ENCODE measurements at regions not wholly inside any gene's neighbourhood (a gene's known extent, or its start where the extent isn't known, plus 50 kb on each side); places are given as distances from the start of the nearest gene placed in this dataset.
"Not testable (repeated sequence)": the region's sequence is repeated elsewhere in the genome, so short reads cannot be mapped to it uniquely, and the experiment has no call there.

GRCh38 chr20:12072954-12073264 is 155.2 kb downstream of the BTBD3 start:
- no peak for DNase-seq

GRCh38 chr20:12074111-12074655 is 156.5 kb downstream of the BTBD3 start:
- no peak for DNase-seq

DNA sequence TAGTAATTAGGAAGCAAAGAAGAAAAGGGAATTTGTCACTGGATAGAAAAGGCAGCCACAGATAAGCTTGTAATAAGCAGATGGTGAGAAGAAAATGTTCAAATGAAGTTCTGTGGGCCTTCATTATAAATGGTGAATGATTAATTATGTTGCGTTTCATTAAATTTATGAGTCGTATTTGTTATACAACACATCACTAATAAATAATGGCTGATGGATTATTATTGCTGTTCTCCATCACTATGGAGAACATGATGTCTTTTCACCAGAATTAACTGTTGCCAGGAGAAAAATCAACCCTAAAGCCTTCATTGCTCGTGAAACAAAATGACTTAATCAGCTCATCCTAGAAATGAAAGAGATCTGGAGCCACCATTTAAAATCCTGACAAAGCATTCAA is 158.5 kb downstream of the BTBD3 start:
- DNase-seq, result no peak

DNA sequence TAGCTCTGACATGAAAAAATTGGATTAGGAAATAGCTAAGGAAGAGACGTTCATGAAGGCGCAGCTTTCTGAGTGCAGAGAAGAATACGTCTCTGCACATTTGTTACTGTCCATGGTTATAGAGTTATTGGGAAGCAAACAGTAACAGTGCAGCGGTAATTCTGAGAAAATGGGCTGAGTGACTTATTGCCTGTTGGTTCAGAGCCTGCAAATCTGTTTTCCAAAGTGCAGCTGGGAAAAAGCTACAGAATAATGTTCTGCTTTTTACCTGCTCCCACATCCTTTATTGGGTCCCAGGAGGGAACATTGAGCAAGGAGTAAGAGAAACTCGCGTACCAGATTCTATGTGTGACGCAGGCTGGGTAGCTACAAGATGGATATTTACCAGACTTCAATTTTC is 160.2 kb downstream of the BTBD3 start:
- no peak for DNase-seq

DNA sequence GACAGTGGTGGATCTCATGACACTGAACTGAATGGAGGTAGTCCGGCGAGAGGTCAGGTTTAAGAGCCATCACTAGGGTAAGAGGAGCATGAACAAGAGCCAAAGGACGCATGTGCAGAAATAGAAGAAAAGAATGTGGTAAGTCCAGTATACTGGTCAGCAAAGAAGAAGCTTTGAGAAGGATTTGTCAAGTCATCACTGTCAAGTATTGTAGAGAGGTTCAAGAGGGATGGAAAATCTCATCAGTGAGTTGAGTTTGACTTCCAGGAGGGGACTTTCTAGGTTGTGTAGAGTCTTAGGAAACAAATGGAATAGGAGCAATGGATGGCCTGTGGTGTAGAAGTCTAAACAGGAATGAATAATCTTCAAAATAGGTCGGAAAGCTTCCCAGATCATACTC is 161.8 kb downstream of the BTBD3 start:
- no peak for DNase-seq

DNA sequence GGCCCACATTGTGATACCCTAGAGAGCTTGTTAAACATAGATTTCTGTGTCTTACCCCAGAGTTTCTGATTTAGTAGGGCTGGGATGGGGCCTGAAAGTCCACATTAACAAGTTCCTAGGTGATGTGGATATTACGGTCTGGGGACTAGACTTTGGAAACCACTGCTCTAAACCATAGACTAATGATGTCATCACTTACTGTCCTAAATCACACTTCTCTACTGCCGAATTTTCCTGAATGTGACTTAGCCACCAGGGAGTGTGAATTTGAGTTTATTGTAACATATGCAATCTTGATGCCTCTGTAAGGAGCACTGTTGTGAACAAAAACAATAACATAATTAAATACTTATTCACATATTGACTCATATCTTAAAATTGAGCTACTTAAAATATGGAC is 165.6 kb downstream of the BTBD3 start:
- no peak for DNase-seq

DNA sequence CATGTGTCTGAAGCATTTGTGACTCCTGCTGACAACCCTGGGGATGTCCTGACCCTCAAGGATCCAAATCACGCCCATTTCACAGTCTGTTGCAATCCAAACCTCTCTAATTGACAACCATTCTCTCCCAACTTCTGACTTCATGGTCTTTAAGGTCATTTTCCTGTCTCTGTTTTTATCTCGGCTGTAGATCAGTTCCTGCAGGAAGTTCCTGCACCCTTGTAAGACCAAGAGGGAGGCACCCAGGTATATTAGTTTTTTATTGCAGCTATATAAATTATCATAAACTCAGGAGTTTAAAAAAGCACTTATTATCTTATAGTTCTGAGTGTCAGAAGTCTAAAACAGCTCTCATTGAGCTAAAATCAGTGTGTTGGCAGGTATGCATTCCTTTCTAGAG is 166.8 kb downstream of the BTBD3 start:
- DNase-seq, result no peak

- no peak for DNase-seq
Measured at GRCh38 chr20:12086359-12086758, 168.7 kb downstream of the BTBD3 start.

DNA sequence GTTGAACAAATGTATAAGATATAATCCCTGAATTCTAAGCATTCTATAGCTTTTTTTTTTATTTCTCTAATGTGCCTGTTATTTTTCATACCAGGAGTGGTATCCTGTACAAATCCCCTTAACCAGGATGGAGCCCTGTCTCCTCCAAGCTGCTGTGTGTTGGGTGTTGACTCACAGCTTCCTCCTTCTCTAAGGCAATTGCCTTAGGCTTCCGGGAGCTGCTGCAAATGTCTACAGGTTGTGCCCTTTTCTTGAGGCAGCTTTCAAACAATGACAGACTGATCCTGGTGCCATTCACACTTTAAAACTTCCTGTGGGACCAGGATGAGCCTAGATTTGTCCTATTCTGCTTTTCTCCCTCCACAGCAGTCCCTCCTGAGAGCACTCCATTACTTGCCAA is 173.2 kb downstream of the BTBD3 start:
- DNase-seq, result no peak

DNA sequence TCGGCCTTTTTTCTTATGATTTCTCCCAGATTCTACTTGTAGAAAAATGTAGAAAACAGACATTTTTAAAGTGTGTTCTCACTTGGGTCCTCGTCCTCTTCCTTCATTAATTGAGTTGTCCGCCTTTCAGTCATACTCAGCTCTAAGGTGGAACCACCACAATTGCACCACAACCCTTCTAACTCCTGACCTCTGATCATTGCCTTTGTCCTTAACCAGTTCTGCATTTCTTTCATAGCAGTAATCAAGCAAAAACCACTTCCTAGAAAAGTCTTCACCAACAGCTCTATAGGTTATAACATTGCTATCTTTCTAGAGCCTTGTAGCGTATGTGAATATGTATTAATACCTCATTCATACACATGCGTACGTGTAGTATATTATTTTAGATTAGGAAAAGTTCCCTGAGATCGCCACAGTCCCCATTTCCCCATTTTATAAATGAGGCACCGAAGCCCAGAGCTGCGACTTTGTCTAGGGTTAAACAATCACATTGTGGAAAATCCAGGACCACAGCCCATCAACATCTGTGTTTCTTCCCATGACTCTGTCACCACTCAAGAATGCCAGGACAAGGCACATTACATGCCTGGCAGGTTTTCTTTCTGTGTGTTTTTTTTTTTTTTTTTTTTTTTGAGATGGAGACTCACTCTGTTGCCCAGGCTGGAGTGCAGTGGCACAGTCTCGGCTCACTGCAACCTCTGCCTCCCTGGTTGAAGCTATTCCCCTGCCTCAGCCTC is 175.5 kb downstream of the BTBD3 start:
- DNase-seq, result no peak

DNA sequence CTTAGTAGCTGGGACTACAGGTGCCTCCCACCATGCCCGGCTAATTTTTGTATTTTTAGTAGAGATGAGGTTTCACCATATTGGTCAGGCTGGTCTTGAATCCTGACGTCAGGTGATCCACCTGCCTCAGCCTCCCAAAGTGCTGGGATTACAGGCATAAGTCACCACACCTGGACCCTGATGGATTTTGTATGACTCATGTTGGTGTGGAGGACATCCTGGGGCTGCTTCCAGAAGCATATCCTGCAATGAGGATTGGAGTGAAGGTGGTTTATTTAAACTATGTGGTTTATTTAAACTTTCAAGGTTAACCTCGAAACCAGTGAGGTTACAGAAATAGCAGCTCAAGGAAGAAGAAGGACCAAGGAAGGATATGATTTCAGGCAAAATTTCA is 176.1 kb downstream of the BTBD3 start:
- DNase-seq, result not testable (repeated sequence)

GRCh38 chr20:12095180-12095920 is 177.7 kb downstream of the BTBD3 start:
- no peak for DNase-seq

DNA sequence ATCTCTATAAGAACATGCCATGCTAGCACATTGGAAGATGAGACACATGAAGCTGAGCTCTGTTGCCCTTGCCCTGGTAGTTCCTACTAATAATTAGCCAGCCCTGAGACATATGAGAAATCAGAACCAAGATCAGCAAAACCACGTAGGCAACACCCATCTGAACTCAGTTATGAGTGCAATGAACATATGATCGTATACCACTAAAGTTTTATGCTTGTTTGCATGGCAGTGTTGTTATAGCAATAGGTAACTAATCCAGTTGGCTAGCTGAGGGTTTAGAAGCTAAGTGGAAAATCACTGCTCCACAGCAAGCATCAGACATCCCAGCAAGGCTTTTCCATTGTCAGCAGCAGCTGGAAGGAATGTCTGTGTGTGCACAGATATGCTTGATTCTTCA is 180.7 kb downstream of the BTBD3 start:
- no peak for DNase-seq

DNA sequence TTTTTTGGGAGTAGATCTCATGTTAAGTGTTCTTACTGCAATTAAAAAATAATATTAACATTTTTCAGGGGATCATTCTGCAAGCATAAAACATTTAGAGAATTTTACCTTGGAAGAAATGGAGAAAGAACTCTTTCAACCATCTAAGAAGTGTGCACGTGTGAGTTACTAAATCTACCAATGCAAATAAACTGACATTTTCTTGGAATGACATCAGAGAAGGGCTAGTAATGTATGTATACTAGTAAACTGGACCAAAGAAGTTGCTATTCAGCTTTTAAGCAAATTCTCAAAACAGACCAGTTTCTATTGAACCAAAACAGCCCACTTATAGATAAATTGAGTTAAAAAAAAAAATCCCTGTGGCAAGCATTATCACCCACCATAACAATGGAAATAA is 191.2 kb downstream of the BTBD3 start:
- no peak for DNase-seq

DNA sequence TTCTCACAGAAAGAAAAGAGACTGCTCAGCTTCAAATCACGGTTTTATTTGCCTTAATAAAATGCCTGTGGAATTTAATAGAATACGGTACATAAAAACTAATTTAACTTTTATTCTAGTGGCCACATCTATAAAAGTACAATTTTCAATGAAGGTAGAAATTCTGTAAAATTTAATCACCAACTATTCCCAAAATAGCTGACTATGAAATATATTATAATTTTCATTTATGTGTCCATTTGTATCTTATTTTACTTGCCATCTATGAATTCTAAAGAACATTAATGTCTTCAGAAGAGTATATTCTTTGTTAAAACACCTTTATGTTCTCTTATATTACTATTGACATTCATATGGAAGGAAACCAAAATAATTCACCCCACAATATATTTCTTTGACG is 192.6 kb downstream of the BTBD3 start:
- no peak for DNase-seq

DNA sequence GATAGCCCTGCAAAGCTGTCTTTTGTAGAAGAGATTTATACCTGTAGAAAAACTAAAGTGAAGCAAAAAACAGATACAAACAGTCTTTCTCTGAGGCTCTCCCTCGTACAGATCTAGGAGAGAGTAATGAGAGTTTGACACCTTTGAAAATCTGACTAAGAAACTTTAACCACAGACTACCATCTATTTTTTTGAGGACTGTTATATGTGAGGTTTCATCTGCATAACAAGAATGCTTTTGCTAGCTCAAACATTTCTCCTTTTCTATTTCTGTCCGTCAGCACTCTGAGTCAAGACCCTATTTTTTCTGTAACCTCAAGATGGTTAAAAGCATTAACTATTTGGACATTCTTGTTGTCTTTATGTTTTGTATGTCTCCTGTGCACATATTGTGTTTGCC is 193.0 kb downstream of the BTBD3 start:
- no peak for DNase-seq

DNA sequence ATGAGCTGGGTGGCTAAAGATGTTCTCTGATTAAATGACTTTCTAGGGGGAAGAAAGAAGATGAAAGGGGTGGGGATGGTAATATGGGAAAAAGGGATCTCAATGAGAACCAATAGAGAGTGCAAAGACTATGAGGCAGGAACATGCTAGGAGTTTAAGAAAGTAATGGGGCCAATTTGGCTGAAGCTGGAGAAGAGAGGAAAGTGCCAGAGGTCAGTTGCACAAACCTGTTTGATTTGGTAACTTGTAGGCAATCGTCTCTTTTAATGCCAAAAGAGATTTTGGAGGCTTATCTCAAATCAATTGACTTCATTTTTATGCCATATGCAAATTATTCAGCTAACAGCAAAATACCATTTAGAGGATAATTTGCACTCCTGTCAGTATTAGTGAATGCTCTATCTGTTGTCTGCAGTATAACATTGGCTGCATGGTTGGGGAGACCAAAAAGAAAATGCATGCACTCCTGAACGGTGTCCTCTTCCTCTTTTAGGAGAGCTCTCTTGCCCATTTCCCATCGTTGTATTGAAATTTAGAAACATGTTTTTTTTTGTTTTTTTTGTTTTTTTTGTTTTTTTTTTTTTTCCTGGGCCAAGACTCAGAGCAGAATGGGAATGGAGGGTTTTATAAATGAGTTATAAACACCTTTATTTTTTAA is 193.9 kb downstream of the BTBD3 start:
- DNase-seq, result no peak

GRCh38 chr20:12112089-12112474 is 194.4 kb downstream of the BTBD3 start:
- DNase-seq, result no peak

- no peak for DNase-seq
Measured at GRCh38 chr20:12112665-12113064, 195.0 kb downstream of the BTBD3 start.

- no peak for DNase-seq
Measured at GRCh38 chr20:12113075-12113467, 195.4 kb downstream of the BTBD3 start.

- no peak for DNase-seq
Measured at GRCh38 chr20:12113468-12114371, 196.0 kb downstream of the BTBD3 start.

DNA sequence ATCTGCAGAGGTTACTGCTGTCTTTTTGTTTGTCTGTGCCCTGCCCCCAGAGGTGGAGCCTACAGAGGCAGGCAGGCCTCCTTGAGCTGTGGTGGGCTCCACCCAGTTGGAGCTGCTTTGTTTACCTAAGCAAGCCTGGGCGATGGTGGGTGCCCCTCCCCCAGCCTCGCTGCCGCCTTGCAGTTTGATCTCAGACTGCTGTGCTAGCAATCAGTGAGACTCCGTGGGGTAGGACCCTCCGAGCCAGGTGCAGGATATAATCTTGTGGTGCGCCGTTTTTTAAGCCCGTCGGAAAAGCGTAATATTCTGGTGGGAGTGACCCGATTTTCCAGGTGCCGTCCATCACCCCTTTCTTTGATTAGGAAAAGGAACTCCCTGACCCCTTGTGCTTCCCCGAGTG is 211.4 kb downstream of the BTBD3 start:
- DNase-seq, result not testable (repeated sequence)

GRCh38 chr20:12129532-12129931 is 211.8 kb downstream of the BTBD3 start:
- DNase-seq, result peak in 1 of 2 experiments; percentile 31

Measured in NCI-H526 (cell line).